ENCODE measurements at regions not wholly inside any gene's neighbourhood (a gene's known extent, or its start where the extent isn't known, plus 50 kb on each side); places are given as distances from the start of the nearest gene placed in this dataset.
"Not testable (repeated sequence)": the region's sequence is repeated elsewhere in the genome, so short reads cannot be mapped to it uniquely, and the experiment has no call there.

- ChIA-PET CTCF (interaction anchor here (1.4 kb wide), 1 partner anchor 55 kb away, joined by 3 read pairs; no protein-coding TSS in a partner anchor), POLR2A (no interaction called here)
- no peak for DNase-seq (ENCODE audit: low read depth, low spot score)
- Histone ChIP-seq H3K9me3 (ENCODE audit: control insufficient read depth, insufficient read depth, low read length) (no peaks in the 10 kb centered on the region; the same call in 1 of the 2 replicates), H3K27me3 (ENCODE audit: control insufficient read depth, insufficient read depth, low read length) (no peaks in the 10 kb centered on the region), H3K27ac (ENCODE audit: low read depth, low read length) (no peak overlapping the region), H3K4me3 (ENCODE audit: low read depth, low read length) (no peak overlapping the region)
- no peak for TF ChIP-seq CTCF (IDR thresholded peaks at IDR 0.05; ENCODE audit: low read depth, low read length)
Observed at GRCh38 chr3:110625201-110625747, 446.3 kb upstream of the NECTIN3 start.

GRCh38 chr3:110626652-110627111 lies 444.9 kb upstream of the NECTIN3 start:
- H3K4me3 ChIP-seq (ENCODE audit: low read depth, low read length); CTCF ChIA-PET; POLR2A ChIA-PET; DNase-seq (ENCODE audit: low read depth, low spot score); H3K27ac ChIP-seq (ENCODE audit: low read depth, low read length); H3K9me3 ChIP-seq (ENCODE audit: control insufficient read depth, insufficient read depth, low read length); H3K27me3 ChIP-seq (ENCODE audit: control insufficient read depth, insufficient read depth, low read length): not testable (repeated sequence)

- no peak for TF ChIP-seq CTCF (IDR thresholded peaks at IDR 0.05; ENCODE audit: low read depth, low read length)
- CTCF ChIA-PET: interaction anchor here (0.6 to 0.7 kb wide), 2 partner anchors 452 to 1000 kb away, joined by 3 to 4 read pairs; no protein-coding TSS in a partner anchor
- DNase-seq (ENCODE audit: low read depth, low spot score): no peak
- Histone ChIP-seq H3K27ac (ENCODE audit: low read depth, low read length) (no peak overlapping the region), H3K27me3 (ENCODE audit: control insufficient read depth, insufficient read depth, low read length) (no peaks in the 10 kb centered on the region), H3K9me3 (ENCODE audit: control insufficient read depth, insufficient read depth, low read length) (no peaks in the 10 kb centered on the region; the same call in 1 of the 2 replicates), H3K4me3 (ENCODE audit: low read depth, low read length) (no peak overlapping the region)
- POLR2A ChIA-PET: no interaction called here
Observed at GRCh38 chr3:110628650-110629301, 442.8 kb upstream of the NECTIN3 start.

- no peak overlapping the region for H3K4me3 ChIP-seq (ENCODE audit: low read depth, low read length)
- no peaks in the 10 kb centered on the region; the same call in 1 of the 2 replicates for H3K9me3 ChIP-seq (ENCODE audit: control insufficient read depth, insufficient read depth, low read length)
- H3K27ac ChIP-seq (ENCODE audit: low read depth, low read length): no peak overlapping the region
- ChIA-PET CTCF (no interaction called here), POLR2A (no interaction called here)
- DNase-seq (ENCODE audit: low read depth, low spot score): no peak
- H3K27me3 ChIP-seq (ENCODE audit: control insufficient read depth, insufficient read depth, low read length): no peaks in the 10 kb centered on the region
- no peak for TF ChIP-seq CTCF (IDR thresholded peaks at IDR 0.05; ENCODE audit: low read depth, low read length)
Observed at GRCh38 chr3:110629917-110630316, 441.7 kb upstream of the NECTIN3 start.

GRCh38 chr3:110644203-110644602 lies 427.4 kb upstream of the NECTIN3 start:
- ChIA-PET CTCF (no interaction called here), POLR2A (no interaction called here)
- Histone ChIP-seq H3K9me3 (ENCODE audit: control insufficient read depth, insufficient read depth, low read length) (peaks cover 3% of the 10 kb centered on the region; the same call in 1 of the 2 replicates), H3K27ac (ENCODE audit: low read depth, low read length) (no peak overlapping the region), H3K4me3 (ENCODE audit: low read depth, low read length) (no peak overlapping the region), H3K27me3 (ENCODE audit: control insufficient read depth, insufficient read depth, low read length) (no peaks in the 10 kb centered on the region)
- DNase-seq (ENCODE audit: low read depth, low spot score): no peak
- no peak for TF ChIP-seq CTCF (IDR thresholded peaks at IDR 0.05; ENCODE audit: low read depth, low read length)

Data from AG04450 (cell line).